Heart right ventricle (tissue), 16 donors: ENCODE measurements at regions not wholly inside any gene's neighbourhood (a gene's known extent, or its start where the extent isn't known, plus 50 kb on each side); places are given as distances from the start of the nearest gene placed in this dataset.

Source experiments
- ATAC-seq, 8 donors: fragments of 200-7000 bp; cut with Tn5 transposase; one replicate each; pipeline ENCODE4 v1.9.1; 2020; ENCODE audit warnings: mild to moderate bottlenecking in 8 of 8, moderate library complexity in 8 of 8, moderate number of reproducible peaks in 1 of 8
- DNase-seq, 2 donors: peaks; one replicate each; pipeline ENCODE4 v3.0.0-alpha.2; 2020
- H3K27ac ChIP-seq, 10 donors: fragments of 200-600 bp; sonication (generic) in 2 of 10; one replicate each; pipeline versions ENCODE4 v1.5.0 to v1.8.0; 2020 to 2022; ENCODE audit warnings: mild to moderate bottlenecking in 3 of 10
- H3K27me3 ChIP-seq, 7 donors: fragments of 200-600 bp; one replicate each; pipeline ENCODE4 v1.8.0; 2021 to 2022; ENCODE audit warnings: mild to moderate bottlenecking in 2 of 7
- H3K36me3 ChIP-seq, 9 donors: fragments of 200-600 bp; sonication (generic) in 1 of 9; one replicate each; pipeline versions ENCODE4 v1.5.0 to v1.8.0; 2020 to 2022; ENCODE audit warnings: mild to moderate bottlenecking in 2 of 9
- H3K4me1 ChIP-seq, 9 donors: fragments of 200-600 bp; sonication (generic) in 1 of 9; one replicate each; pipeline versions ENCODE4 v1.5.0 to v1.8.0; 2020 to 2022; ENCODE audit warnings: mild to moderate bottlenecking in 4 of 9
- H3K4me3 ChIP-seq, 10 donors: fragments of 200-600 bp; sonication (generic) in 2 of 10; one replicate each; pipeline versions ENCODE4 v1.5.0 to v1.8.0; 2020 to 2022; ENCODE audit warnings: mild to moderate bottlenecking in 7 of 10, moderate library complexity in 2 of 10
- H3K9me3 ChIP-seq, 11 donors: fragments of 200-600 bp in 10 of 11; sonication (generic) in 2 of 11; one replicate each; pipeline versions ENCODE4 v1.5.0 to v1.8.0; 2013 to 2022; ENCODE audit warnings: mild to moderate bottlenecking in 2 of 11, control low read depth in 1 of 11, moderate library complexity in 1 of 11
- WGBS, 2 donors: extraction: QIAGEN DNeasy Blood & Tissue Kit; methylation state at CpG; one replicate each; pipeline ENCODE4 v1.1.7; 2013; ENCODE audit warnings: inconsistent platforms in 1 of 2; 5-methylcytosine and 5-hydroxymethylcytosine counted together
- intact Hi-C, 10 donors: fragments of 100-400 bp; cut with DNase I; formaldehyde crosslinking; loops; one replicate each; pipeline versions ENCODE4 v1.11.1 to v1.14.2; 2022
- TF ChIP-seq, protein P1 (sequence below), 9 donors: fragments of 200-600 bp; sonication (generic) in 2 of 9; IDR thresholded peaks; one replicate each; pipeline versions ENCODE4 v1.5.0 to v1.8.0; 2021 to 2022; ENCODE audit warnings: antibody characterized with exemption in 9 of 9, mild to moderate bottlenecking in 5 of 9, moderate library complexity in 1 of 9
- donor health status: Arrhythmogenic right ventricular cardiomyopathy.
- donor health status: ischemic (EF 13 %, LVEDD 7.1; RV severe dilation, severe dysfunction).
- donor health status: healthy with polysubstance abuse.
- donor health status: DM: no; HTN: yes; CAD: no.
- donor health status: DM: no; HTN: no; CAD: no.
- donor health status: ischemic (EF 25% LVEDD 6.9; RV normal size, moderate dysfunction).
- donor health status: ischemic (EF 25% LVEDD 5.7; RV mildly dilated, moderate dysfunction).
- donor health status: healthy.
- donor health status: DM: yes; HTN: yes; CAD: no.
- donor health status: Ischemic cardiomyopathy.
- donor health status: ischemic (EF 35%, LVEDD 5.7; RV mildly dilated, moderate dysfunction).
- donor health status: nonischemic (EF 11% LVEDD 7.7; RV severe dilation, severe dysfunction).
- donor health status: DM: yes; HTN: yes; CAD: no.
- donor health status: PGD.
- donor health status: ischemic (EF 29% LVEDD 5.4; RV normal size, mild dysfunction).
- donor health status: nonischemic (EF 23%, LVEDD 6.1; RV moderate dilation, normal function).

DNA sequence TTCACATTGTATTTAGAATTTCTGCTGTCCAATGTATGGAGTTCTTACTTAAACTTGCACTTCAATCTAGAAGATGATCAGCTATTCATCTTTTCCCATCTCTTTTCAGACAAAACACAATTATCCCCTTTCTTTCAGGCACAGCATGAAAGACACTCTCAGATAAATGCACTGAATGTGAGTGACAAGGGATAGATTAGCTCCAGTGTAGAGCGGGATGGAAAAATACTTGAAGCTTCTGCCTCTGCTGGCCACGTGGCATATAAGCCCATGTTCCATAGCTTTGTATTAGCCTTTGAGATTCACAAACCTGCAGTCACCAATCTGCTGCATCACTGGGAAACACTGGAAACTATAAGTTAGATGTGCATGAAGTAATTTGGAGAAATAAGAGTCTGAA, 162.2 kb upstream of the FAM3C start:
- 37 to 44% methylated on average over 2 of the region's 2 CpGs for WGBS, 2 donors
- no peak for ATAC-seq
- H3K9me3 ChIP-seq: no peaks in the 10 kb centered on the region
- intact Hi-C loops: no loop called here
- H3K4me3 ChIP-seq: no peak overlapping the region
- peaks cover 0 to 4% (median 0%) of the 10 kb centered on the region in 7 donors for H3K27me3 ChIP-seq
- TF ChIP-seq, protein P1, sequence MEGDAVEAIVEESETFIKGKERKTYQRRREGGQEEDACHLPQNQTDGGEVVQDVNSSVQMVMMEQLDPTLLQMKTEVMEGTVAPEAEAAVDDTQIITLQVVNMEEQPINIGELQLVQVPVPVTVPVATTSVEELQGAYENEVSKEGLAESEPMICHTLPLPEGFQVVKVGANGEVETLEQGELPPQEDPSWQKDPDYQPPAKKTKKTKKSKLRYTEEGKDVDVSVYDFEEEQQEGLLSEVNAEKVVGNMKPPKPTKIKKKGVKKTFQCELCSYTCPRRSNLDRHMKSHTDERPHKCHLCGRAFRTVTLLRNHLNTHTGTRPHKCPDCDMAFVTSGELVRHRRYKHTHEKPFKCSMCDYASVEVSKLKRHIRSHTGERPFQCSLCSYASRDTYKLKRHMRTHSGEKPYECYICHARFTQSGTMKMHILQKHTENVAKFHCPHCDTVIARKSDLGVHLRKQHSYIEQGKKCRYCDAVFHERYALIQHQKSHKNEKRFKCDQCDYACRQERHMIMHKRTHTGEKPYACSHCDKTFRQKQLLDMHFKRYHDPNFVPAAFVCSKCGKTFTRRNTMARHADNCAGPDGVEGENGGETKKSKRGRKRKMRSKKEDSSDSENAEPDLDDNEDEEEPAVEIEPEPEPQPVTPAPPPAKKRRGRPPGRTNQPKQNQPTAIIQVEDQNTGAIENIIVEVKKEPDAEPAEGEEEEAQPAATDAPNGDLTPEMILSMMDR (IDR thresholded peaks at IDR 0.05): no peak
- H3K4me1 ChIP-seq: no peaks in the 10 kb centered on the region
- no peak for DNase-seq
- H3K36me3 ChIP-seq: no peaks in the 10 kb centered on the region
- H3K27ac ChIP-seq: no peak overlapping the region

DNA sequence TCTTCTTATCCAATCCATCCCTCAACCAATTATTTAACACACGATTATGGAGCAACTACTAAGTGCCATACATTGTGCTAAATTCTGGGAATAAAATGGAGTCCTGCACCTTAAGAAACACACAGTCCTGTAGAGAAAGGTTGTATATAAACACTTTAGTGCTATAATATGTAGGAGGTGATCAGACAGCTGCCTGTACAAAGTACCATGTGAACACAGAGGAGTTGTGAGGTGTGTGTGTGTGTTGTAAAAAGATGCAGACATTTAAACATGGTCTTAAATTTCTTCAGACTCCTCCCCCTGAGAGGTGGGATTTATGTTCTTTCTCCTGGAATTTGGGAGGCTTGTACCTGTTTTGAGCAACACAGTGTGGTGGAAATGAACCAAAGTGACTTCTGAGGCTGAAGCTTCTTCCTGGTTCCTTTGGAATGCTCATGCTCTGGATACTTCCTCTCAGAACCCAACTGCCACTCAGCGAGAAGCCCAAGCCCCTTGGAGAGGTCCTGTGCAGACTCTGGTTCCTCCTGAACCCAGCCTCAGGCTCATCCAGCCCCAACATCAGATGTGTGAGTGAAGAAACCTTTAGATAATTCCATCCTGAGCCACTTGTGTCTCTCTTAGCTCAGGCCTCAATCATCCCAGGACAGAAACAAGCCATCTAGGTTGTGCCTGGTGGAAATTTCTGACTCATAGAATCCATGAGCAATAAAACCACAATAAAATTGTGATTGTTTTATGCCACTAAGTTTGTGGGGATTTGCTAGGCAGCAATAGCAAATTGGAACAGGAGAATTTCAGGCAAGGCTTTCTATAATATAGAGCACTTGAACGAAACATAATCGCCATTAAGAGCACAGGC, 161.2 kb upstream of the FAM3C start:
- TF ChIP-seq, protein P1 (IDR thresholded peaks at IDR 0.05): no peak
- DNase-seq (no peak), ATAC-seq (no peak)
- intact Hi-C loops: no loop called here
- Histone ChIP-seq H3K9me3 (no peaks in the 10 kb centered on the region), H3K4me3 (no peak overlapping the region), H3K36me3 (no peaks in the 10 kb centered on the region), H3K4me1 (no peaks in the 10 kb centered on the region), H3K27me3 (peaks cover 0 to 4% (median 0%) of the 10 kb centered on the region in 7 donors), H3K27ac (no peak overlapping the region)
- WGBS, 2 donors: 93% methylated on average over 4 of the region's 4 CpGs

DNA sequence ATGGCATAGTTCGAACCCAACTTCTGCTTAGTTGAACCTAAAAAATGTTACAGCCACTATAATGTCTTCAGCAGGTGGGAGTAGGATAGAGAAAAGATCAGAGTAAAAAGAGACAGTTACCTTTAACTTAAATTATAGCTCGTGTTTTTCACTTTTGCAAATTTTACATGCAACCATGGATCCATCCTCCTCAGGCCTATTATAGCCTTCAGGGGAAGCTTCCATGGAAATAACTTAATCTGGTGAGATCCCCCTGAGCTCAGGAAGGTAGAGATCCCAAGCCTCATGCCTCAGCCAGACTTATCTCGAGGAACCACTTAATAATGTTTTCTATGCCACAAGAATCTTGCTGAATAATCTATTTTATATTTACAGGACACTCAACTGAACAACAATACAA, 159.4 kb upstream of the FAM3C start:
- 88 to 93% methylated on average over 3 of the region's 3 CpGs for WGBS, 2 donors
- ATAC-seq (no peak), DNase-seq (no peak)
- TF ChIP-seq, protein P1 (IDR thresholded peaks at IDR 0.05): no peak
- H3K9me3 ChIP-seq: no peaks in the 10 kb centered on the region
- peaks cover 0 to 4% (median 0%) of the 10 kb centered on the region in 7 donors for H3K27me3 ChIP-seq
- H3K4me1 ChIP-seq: no peaks in the 10 kb centered on the region
- no peak overlapping the region for H3K27ac ChIP-seq
- intact Hi-C loops: no loop called here
- H3K36me3 ChIP-seq: no peaks in the 10 kb centered on the region
- H3K4me3 ChIP-seq: no peak overlapping the region

DNA sequence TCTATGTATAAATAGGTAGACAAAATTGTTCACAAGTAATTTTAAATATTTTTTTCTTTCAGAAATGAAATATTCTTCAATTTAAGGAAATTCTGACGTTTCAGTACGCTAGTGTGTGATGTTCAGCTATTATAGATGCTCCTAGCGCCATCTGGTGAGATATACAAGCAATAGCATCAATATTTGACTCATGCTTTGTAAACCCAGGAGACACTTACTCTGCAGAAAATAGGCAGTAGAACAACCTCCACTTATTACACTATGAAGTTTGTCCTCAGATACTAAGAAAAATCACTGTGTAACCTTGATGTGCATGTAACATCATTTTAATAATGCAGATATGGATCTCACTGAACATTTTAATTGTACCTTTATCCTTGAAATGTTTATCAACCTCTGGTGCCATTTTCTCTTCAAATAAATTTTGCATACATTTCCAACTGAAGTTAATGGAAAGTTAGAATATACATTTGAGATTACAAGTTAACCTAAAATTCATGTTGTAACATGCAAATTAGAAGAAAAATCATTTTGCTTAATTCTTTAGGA, 151.5 kb upstream of the FAM3C start:
- Histone ChIP-seq H3K27ac (no peak overlapping the region), H3K4me3 (no peak overlapping the region), H3K27me3 (no peaks in the 10 kb centered on the region), H3K4me1 (peaks cover 0 to 11% (median 0%) of the 10 kb centered on the region in 9 donors), H3K9me3 (no peaks in the 10 kb centered on the region), H3K36me3 (no peaks in the 10 kb centered on the region)
- 0% methylated on average over 3 of the region's 3 CpGs for WGBS, 2 donors
- ATAC-seq (peak in 7 of 8 donors; percentile 61 to 82 (median 74)), DNase-seq (no peak)
- intact Hi-C loops: loop anchor here (1.0 to 5.0 kb wide), 6 partner anchors 179 to 183 kb away; no protein-coding TSS in a partner anchor
- TF ChIP-seq, protein P1 (IDR thresholded peaks at IDR 0.05): peak; percentile 53 to 91 (median 82)
